BE2C (cell line): ENCODE measurements at regions not wholly inside any gene's neighbourhood (a gene's known extent, or its start where the extent isn't known, plus 50 kb on each side); places are given as distances from the start of the nearest gene placed in this dataset.

Source experiments
- DNase-seq: peaks from one replicate; pipeline ENCODE4 v3.0.0-alpha.2; 2020
- H3K27me3 ChIP-seq: fragments of 250-450 bp; sonication (Bioruptor Pico); 2 replicates; pipeline ENCODE4 v1.5.1; 2020; ENCODE audit warnings: mild to moderate bottlenecking
- H3K36me3 ChIP-seq: fragments of 250-450 bp; sonication (Bioruptor Pico); 2 replicates; pipeline ENCODE4 v1.5.1; 2020; ENCODE audit warnings: mild to moderate bottlenecking
- H3K4me1 ChIP-seq: fragments of 250-450 bp; sonication (Bioruptor Pico); 2 replicates; pipeline ENCODE4 v1.5.1; 2020
- H3K4me3 ChIP-seq: 2 replicates; pipeline ENCODE4 v1.5.1; 2011; ENCODE audit warnings: low read depth, low read length
- H3K9me3 ChIP-seq: fragments of 250-450 bp; sonication (Bioruptor Pico); 2 replicates; pipeline ENCODE4 v1.5.1; 2020
- CTCF ChIP-seq: IDR thresholded peaks from 2 replicates; pipeline ENCODE4 v1.5.1; 2012; ENCODE audit warnings: mild to moderate bottlenecking, low read depth, low read length

- Histone ChIP-seq H3K36me3 (no peaks in the 10 kb centered on the region), H3K4me3 (no peak overlapping the region), H3K4me1 (no peaks in the 10 kb centered on the region), H3K27me3 (no peaks in the 10 kb centered on the region), H3K9me3 (no peaks in the 10 kb centered on the region; the same call in 1 of the 2 replicates)
- no peak for DNase-seq
- no peak for TF ChIP-seq CTCF
Measured at GRCh38 chr4:12595986-12596385, 888.2 kb downstream of the RAB28 start.

- Histone ChIP-seq H3K27me3 (no peaks in the 10 kb centered on the region), H3K36me3 (no peaks in the 10 kb centered on the region), H3K4me1 (no peaks in the 10 kb centered on the region), H3K9me3 (no peaks in the 10 kb centered on the region; the same call in 1 of the 2 replicates), H3K4me3 (no peak overlapping the region)
- TF ChIP-seq CTCF = no peak
- no peak for DNase-seq
Measured at GRCh38 chr4:12595489-12595888, 888.7 kb downstream of the RAB28 start.

- Histone ChIP-seq H3K4me1 (no peaks in the 10 kb centered on the region), H3K9me3 (no peaks in the 10 kb centered on the region; the same call in 1 of the 2 replicates), H3K4me3 (no peak overlapping the region), H3K27me3 (no peaks in the 10 kb centered on the region), H3K36me3 (no peaks in the 10 kb centered on the region)
- DNase-seq = no peak
- TF ChIP-seq CTCF = no peak
Measured at GRCh38 chr4:12588582-12588981, 895.6 kb downstream of the RAB28 start.

DNA sequence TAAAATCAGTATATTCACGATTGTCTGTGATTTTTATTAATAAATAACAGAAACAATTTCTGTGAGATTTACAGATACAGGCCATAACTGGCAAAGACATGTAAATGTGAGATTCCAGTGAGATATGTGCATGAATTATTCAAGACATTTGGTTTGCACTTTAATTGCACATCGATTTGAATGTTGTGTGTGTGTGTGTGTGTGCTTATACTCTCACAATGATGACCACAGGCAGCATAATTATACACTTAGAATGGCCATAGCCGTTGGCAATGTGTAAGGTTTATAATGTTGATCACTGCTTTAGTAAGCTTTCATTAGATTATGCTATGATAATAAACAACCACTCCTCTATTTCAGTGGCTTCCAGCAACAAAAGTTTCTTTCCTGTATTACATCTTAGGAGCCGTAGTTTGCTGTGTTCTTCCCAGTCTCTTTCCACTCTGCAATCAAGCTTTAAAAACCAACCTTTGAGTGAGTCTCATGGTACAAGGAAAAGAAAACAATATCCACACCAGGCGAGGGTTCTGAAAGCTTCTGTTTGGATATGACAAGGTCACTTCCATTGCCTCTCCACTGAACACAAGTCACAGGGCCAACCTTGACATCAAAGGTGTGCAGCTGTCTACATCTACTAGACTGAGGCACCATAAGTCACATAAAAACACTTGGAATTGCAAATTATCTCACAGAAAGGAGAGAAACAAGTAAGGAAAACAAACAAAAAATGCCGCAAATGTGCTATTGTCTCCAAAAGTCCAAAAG, 897.7 kb downstream of the RAB28 start:
- Histone ChIP-seq H3K4me1 (no peaks in the 10 kb centered on the region), H3K9me3 (no peaks in the 10 kb centered on the region), H3K4me3 (no peak overlapping the region), H3K27me3 (no peaks in the 10 kb centered on the region), H3K36me3 (no peaks in the 10 kb centered on the region)
- no peak for DNase-seq
- no peak for TF ChIP-seq CTCF

GRCh38 chr4:12584116-12584875, 899.8 kb downstream of the RAB28 start:
- Histone ChIP-seq H3K36me3 (no peaks in the 10 kb centered on the region), H3K4me3 (no peak overlapping the region), H3K9me3 (no peaks in the 10 kb centered on the region), H3K27me3 (no peaks in the 10 kb centered on the region), H3K4me1 (no peaks in the 10 kb centered on the region)
- DNase-seq = no peak
- TF ChIP-seq CTCF = no peak

DNA sequence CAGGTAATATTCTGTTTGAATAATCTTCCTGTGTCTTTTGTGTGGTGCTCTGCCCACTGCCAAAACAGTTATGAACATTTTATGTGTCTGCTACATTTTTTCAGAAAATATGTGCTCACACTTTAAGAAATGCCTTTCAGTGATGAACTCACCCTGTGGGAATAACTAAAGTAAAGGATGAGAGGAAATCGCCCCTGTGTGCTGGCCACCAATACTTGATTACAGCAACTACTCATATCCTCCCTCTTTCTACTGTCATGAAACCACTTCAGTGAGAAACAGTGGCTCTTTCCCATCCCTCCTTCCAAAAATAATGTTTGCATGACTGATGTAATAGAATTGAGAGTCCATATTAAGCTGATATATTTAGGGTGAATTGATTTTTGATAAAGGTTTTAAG, 900.9 kb downstream of the RAB28 start:
- no peaks in the 10 kb centered on the region for H3K36me3 ChIP-seq
- H3K4me3 ChIP-seq = no peak overlapping the region
- no peaks in the 10 kb centered on the region for H3K9me3 ChIP-seq
- DNase-seq = no peak
- H3K27me3 ChIP-seq = no peaks in the 10 kb centered on the region
- H3K4me1 ChIP-seq = no peaks in the 10 kb centered on the region
- TF ChIP-seq CTCF = no peak
